PC-9 (cell line): ENCODE measurements at regions not wholly inside any gene's neighbourhood (a gene's known extent, or its start where the extent isn't known, plus 50 kb on each side); places are given as distances from the start of the nearest gene placed in this dataset.

Experiments
- BruUV-seq: library from RNA; stranded (reverse); fragments of 400-500 nt; replicated peaks from 2 replicates; lab custom pipeline; 2021; lab: Mats Ljungman, UMichigan
- CTCF ChIA-PET: fragments of 300-600 bp; sonication (Branson Sonifier 250); formaldehyde crosslinking; loops from one replicate; lab custom pipeline; 2022; ENCODE audit warnings: antibody characterized with exemption; lab: Charles Lee
- POLR2A ChIA-PET: fragments of 300-600 bp; sonication (Branson Sonifier 250); formaldehyde crosslinking; loops from one replicate; lab custom pipeline; 2022; ENCODE audit warnings: antibody characterized with exemption; ENCODE audit not compliant: unreplicated experiment; lab: Charles Lee
- DNase-seq, 2 experiments: peaks; one replicate each; pipeline versions ENCODE4 v3.0.0 to v3.0.0-alpha.2; 2015 to 2022; ENCODE audit warnings: mixed read lengths in 1 of 2
- H2AFZ ChIP-seq: fragments of 200-600 bp; sonication (generic); 2 replicates; pipeline ENCODE4 v1.8.1; 2017; ENCODE audit warnings: antibody characterized with exemption
- H3F3A ChIP-seq: fragments of 200-600 bp; sonication (generic); 2 replicates; pipeline ENCODE4 v1.8.1; 2017; ENCODE audit warnings: antibody characterized with exemption, mild to moderate bottlenecking, low read depth; ENCODE audit not compliant: insufficient read depth
- H3K27ac ChIP-seq: fragments of 200-600 bp; sonication (generic); 2 replicates; pipeline ENCODE4 v1.6.1; 2016; ENCODE audit warnings: mixed run types
- H3K27me3 ChIP-seq: fragments of 200-600 bp; sonication (generic); 2 replicates; pipeline ENCODE4 v1.6.1; 2016; ENCODE audit warnings: low read depth, mixed run types; ENCODE audit not compliant: insufficient read depth
- H3K36me3 ChIP-seq: fragments of 200-600 bp; sonication (generic); 2 replicates; pipeline ENCODE4 v1.6.1; 2016; ENCODE audit warnings: low read depth, mixed run types
- H3K4me1 ChIP-seq: fragments of 200-600 bp; sonication (generic); replicated peaks from 2 replicates; pipeline ENCODE4 v1.6.1; 2016; ENCODE audit warnings: mixed run types; ENCODE audit not compliant: insufficient read depth
- H3K4me2 ChIP-seq: fragments of 200-600 bp; sonication (generic); 2 replicates; pipeline ENCODE4 v1.6.1; 2017; ENCODE audit warnings: mixed run types
- H3K4me3 ChIP-seq: fragments of 200-600 bp; sonication (generic); 2 replicates; pipeline ENCODE4 v1.6.1; 2016; ENCODE audit warnings: mixed run types
- H3K79me2 ChIP-seq: fragments of 200-600 bp; sonication (generic); 2 replicates; pipeline ENCODE4 v1.6.1; 2017; ENCODE audit warnings: low read depth, mixed run types
- H3K9me2 ChIP-seq: fragments of 200-600 bp; sonication (generic); 2 replicates; pipeline ENCODE4 v1.8.1; 2017; ENCODE audit warnings: mild to moderate bottlenecking; ENCODE audit not compliant: insufficient read depth
- H3K9me3 ChIP-seq: fragments of 200-600 bp; sonication (generic); 2 replicates; pipeline ENCODE4 v1.8.1; 2016; ENCODE audit warnings: low read depth; ENCODE audit not compliant: insufficient read depth
- H4K20me1 ChIP-seq: fragments of 200-600 bp; sonication (generic); 2 replicates; pipeline ENCODE4 v1.8.1; 2017; ENCODE audit not compliant: insufficient read depth
- EZH2 ChIP-seq: fragments of 200-600 bp; sonication (generic); IDR thresholded peaks from 2 replicates; pipeline ENCODE4 v1.8.0; 2017; ENCODE audit warnings: antibody characterized with exemption, low read depth
- intact Hi-C: fragments of 100-400 bp; cut with micrococcal nuclease; formaldehyde crosslinking; loops from one replicate; pipeline ENCODE4 v1.10.0; 2022; ENCODE audit not compliant: unreplicated experiment
- TF ChIP-seq, protein P1 (sequence below): fragments of 200-600 bp; sonication (generic); conservative IDR thresholded peaks from 2 replicates; pipeline ENCODE4 v1.6.1; 2017; ENCODE audit warnings: mixed run types, antibody characterized with exemption, mild to moderate bottlenecking, moderate library complexity

DNA sequence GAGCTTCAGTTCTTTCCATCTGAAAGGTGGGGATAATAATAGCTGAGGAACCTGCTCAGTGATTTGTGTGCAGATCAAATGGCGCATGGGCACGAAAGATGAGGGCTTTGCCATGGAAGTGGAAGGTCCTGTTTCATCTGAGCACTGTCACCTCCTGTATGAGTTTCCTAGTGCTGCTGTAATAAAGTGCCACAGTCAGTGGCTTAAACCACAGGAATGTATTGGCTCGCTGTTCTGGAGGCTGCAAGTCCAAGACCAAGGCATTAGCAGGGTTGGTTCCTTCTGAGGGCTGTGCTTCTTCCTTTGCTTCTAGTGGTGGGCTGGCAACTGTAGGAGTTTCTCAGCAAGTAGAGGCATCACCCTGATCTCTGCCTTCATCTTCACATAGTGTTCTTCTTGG lies 51.1 kb upstream of the RBM15 start:
- 0 out of 2 replicates have a peak, but pooled peaks cover 4% of the 10 kb centered on the region for H3K9me3 ChIP-seq
- H3K9me2 ChIP-seq = no peaks in the 10 kb centered on the region
- intact Hi-C loops = no loop called here
- no peaks in the 10 kb centered on the region for H4K20me1 ChIP-seq
- no peak overlapping the region for H3K27ac ChIP-seq
- no peaks in the 10 kb centered on the region for H3K36me3 ChIP-seq
- H3K4me3 ChIP-seq = no peak overlapping the region
- no peak overlapping the region for H2AFZ ChIP-seq
- peaks cover 22% of the 10 kb centered on the region for H3F3A ChIP-seq
- TF ChIP-seq EZH2 = no peak
- TF ChIP-seq, protein P1, sequence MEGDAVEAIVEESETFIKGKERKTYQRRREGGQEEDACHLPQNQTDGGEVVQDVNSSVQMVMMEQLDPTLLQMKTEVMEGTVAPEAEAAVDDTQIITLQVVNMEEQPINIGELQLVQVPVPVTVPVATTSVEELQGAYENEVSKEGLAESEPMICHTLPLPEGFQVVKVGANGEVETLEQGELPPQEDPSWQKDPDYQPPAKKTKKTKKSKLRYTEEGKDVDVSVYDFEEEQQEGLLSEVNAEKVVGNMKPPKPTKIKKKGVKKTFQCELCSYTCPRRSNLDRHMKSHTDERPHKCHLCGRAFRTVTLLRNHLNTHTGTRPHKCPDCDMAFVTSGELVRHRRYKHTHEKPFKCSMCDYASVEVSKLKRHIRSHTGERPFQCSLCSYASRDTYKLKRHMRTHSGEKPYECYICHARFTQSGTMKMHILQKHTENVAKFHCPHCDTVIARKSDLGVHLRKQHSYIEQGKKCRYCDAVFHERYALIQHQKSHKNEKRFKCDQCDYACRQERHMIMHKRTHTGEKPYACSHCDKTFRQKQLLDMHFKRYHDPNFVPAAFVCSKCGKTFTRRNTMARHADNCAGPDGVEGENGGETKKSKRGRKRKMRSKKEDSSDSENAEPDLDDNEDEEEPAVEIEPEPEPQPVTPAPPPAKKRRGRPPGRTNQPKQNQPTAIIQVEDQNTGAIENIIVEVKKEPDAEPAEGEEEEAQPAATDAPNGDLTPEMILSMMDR = no peak
- H3K79me2 ChIP-seq = no peaks in the 10 kb centered on the region
- DNase-seq = peak in 1 of 2 experiments; percentile 69
- H3K27me3 ChIP-seq = no peaks in the 10 kb centered on the region
- peaks cover 28% of the 10 kb centered on the region for H3K4me1 ChIP-seq
- CTCF ChIA-PET = no interaction called here
- no TSS peak for BruUV-seq
- POLR2A ChIA-PET = no interaction called here
- no peak overlapping the region for H3K4me2 ChIP-seq
